Neuronal stem cell (in vitro differentiated cells): ENCODE measurements at regions not wholly inside any gene's neighbourhood (a gene's known extent, or its start where the extent isn't known, plus 50 kb on each side); places are given as distances from the start of the nearest gene placed in this dataset.
A peak's percentile ranks its signal among the peaks of the same experiment; 100 is the strongest.

Source experiments
- DNase-seq: peaks from one replicate; pipeline ENCODE4 v3.0.0-alpha.2; 2013; ENCODE audit warnings: low spot score
- H2AFZ ChIP-seq: one replicate; pipeline ENCODE4 v1.6.1; 2013; ENCODE audit warnings: mild to moderate bottlenecking, low read length, inconsistent platforms
- H2AK5ac ChIP-seq: 2 replicates; pipeline ENCODE4 v1.6.1; 2013; ENCODE audit warnings: low read depth, mild to moderate bottlenecking, inconsistent platforms, low read length, moderate library complexity, mixed read lengths
- H2BK120ac ChIP-seq: 2 replicates; pipeline ENCODE4 v1.6.1; 2013; ENCODE audit warnings: low read depth, mild to moderate bottlenecking, inconsistent platforms, low read length, moderate library complexity, mixed read lengths
- H2BK12ac ChIP-seq: one replicate; pipeline ENCODE4 v1.6.1; 2013; ENCODE audit warnings: low read length, inconsistent platforms
- H2BK15ac ChIP-seq: 2 replicates; pipeline ENCODE4 v1.6.1; 2013; ENCODE audit warnings: mild to moderate bottlenecking, low read length, inconsistent platforms, mixed read lengths
- H2BK5ac ChIP-seq: one replicate; pipeline ENCODE4 v1.6.1; 2013; ENCODE audit warnings: inconsistent platforms, mild to moderate bottlenecking, low read length, moderate library complexity
- H3K14ac ChIP-seq: one replicate; pipeline ENCODE4 v1.6.1; 2013; ENCODE audit warnings: low read length, inconsistent platforms
- H3K18ac ChIP-seq: 2 replicates; pipeline ENCODE4 v1.6.1; 2013; ENCODE audit warnings: low read length, inconsistent platforms
- H3K23ac ChIP-seq: 2 replicates; pipeline ENCODE4 v1.6.1; 2013; ENCODE audit warnings: low read depth, mild to moderate bottlenecking, mixed read lengths, low read length, inconsistent platforms; ENCODE audit not compliant: poor library complexity
- H3K27ac ChIP-seq: replicated peaks from 3 replicates; pipeline ENCODE4 v1.5.1; 2013; ENCODE audit warnings: low read length, inconsistent platforms
- H3K27me3 ChIP-seq, 3 experiments: 2 replicates each; pipeline ENCODE4 v1.6.1; 2013; ENCODE audit warnings: low read length in 3 of 3, mild to moderate bottlenecking in 2 of 3, inconsistent platforms in 1 of 3, low read depth in 1 of 3, mixed read lengths in 1 of 3, moderate library complexity in 1 of 3; ENCODE audit not compliant: control insufficient read depth in 3 of 3, insufficient read depth in 3 of 3
- H3K36me3 ChIP-seq, 2 donors: replicated peaks in 1 of 2; 2 replicates each; pipeline ENCODE4 v1.6.1; 2013; ENCODE audit warnings: low read length in 2 of 2; ENCODE audit not compliant: control insufficient read depth in 2 of 2, insufficient read depth in 2 of 2
- H3K4ac ChIP-seq: 2 replicates; pipeline ENCODE4 v1.6.1; 2013; ENCODE audit warnings: inconsistent platforms, mild to moderate bottlenecking, low read length, moderate library complexity
- H3K4me1 ChIP-seq, 2 donors: 1 replicate in 1 of 2; 2 replicates in 1 of 2; pipeline ENCODE4 v1.6.1; 2013; ENCODE audit warnings: low read length in 2 of 2, low read depth in 1 of 2; ENCODE audit not compliant: control insufficient read depth in 2 of 2, insufficient read depth in 1 of 2
- H3K4me2 ChIP-seq: one replicate; pipeline ENCODE4 v1.6.1; 2013; ENCODE audit warnings: mild to moderate bottlenecking, low read length, inconsistent platforms; ENCODE audit not compliant: insufficient read depth, poor library complexity, severe bottlenecking
- H3K4me3 ChIP-seq, 2 donors: 2 replicates each; pipeline ENCODE4 v1.5.1; 2013; ENCODE audit warnings: low read length in 2 of 2, mild to moderate bottlenecking in 2 of 2, inconsistent platforms in 1 of 2, moderate library complexity in 1 of 2
- H3K79me1 ChIP-seq: one replicate; pipeline ENCODE4 v1.6.1; 2013; ENCODE audit warnings: low read depth, mild to moderate bottlenecking, inconsistent platforms, low read length, moderate library complexity
- H3K9ac ChIP-seq: one replicate; pipeline ENCODE4 v1.6.1; 2013; ENCODE audit warnings: mild to moderate bottlenecking, low read depth, low read length, inconsistent platforms; ENCODE audit not compliant: poor library complexity
- H3K9me3 ChIP-seq, 2 donors: replicated peaks in 1 of 2; 2 replicates each; pipeline versions ENCODE3 to v1.6.1; 2013; ENCODE audit warnings: low read length in 2 of 2, mild to moderate bottlenecking in 2 of 2, inconsistent platforms in 1 of 2, low read depth in 1 of 2, mixed read lengths in 1 of 2, moderate library complexity in 1 of 2; ENCODE audit not compliant: control insufficient read depth in 2 of 2, insufficient read depth in 1 of 2
- H4K8ac ChIP-seq: one replicate; pipeline ENCODE4 v1.6.1; 2013; ENCODE audit warnings: low read depth, mild to moderate bottlenecking, inconsistent platforms, low read length, moderate library complexity
- H4K91ac ChIP-seq: one replicate; pipeline ENCODE4 v1.6.1; 2013; ENCODE audit warnings: low read length, low read depth, mild to moderate bottlenecking, inconsistent platforms; ENCODE audit not compliant: poor library complexity
- WGBS, 2 donors: extraction: QIAGEN DNeasy Blood & Tissue Kit; methylation state at CpG; one replicate each; pipeline ENCODE4 v1.1.7; 2013; ENCODE audit warnings: missing lambda C conversion rate in 2 of 2, mixed read lengths in 1 of 2; ENCODE audit not compliant: insufficient read length in 2 of 2, insufficient replicate concordance in 1 of 2; ENCODE audit errors: extremely low coverage in 2 of 2; 5-methylcytosine and 5-hydroxymethylcytosine counted together

- Histone ChIP-seq H4K8ac (no peak overlapping the region), H3K4me3 (no peak overlapping the region), H3K23ac (peak overlapping the region; percentile 38), H4K91ac (no peak overlapping the region), H3K27ac (no peak overlapping the region), H3K18ac (peak overlapping the region; percentile 55), H3K27me3 (peaks cover 0 to 22% (median 0%) of the 10 kb centered on the region in 3 experiments), H3K9me3 (no peaks in the 10 kb centered on the region), H2AFZ (no peak overlapping the region), H3K36me3 (no peaks in the 10 kb centered on the region), H3K4me2 (no peak overlapping the region), H2AK5ac (peak overlapping the region; percentile 30), H3K4ac (no peak overlapping the region), H3K9ac (no peak overlapping the region), H3K14ac (no peak overlapping the region), H3K79me1 (no peaks in the 10 kb centered on the region), H2BK15ac (no peak overlapping the region), H2BK5ac (no peak overlapping the region), H3K4me1 (peaks cover 5 to 14% of the 10 kb centered on the region in 2 donors), H2BK12ac (no peak overlapping the region), H2BK120ac (peak overlapping the region; percentile 16)
- no CpG with 5 or more reads among the region's 12 CpGs for WGBS, 2 donors
- no peak for DNase-seq
Observed at GRCh38 chr22:44442186-44442815, 55.7 kb downstream of the RTL6 start.

GRCh38 chr22:44441401-44442185, 56.4 kb downstream of the RTL6 start:
- no peaks in the 10 kb centered on the region for H3K79me1 ChIP-seq
- no peak overlapping the region for H2AFZ ChIP-seq
- no peaks in the 10 kb centered on the region for H3K9me3 ChIP-seq
- no peak overlapping the region for H3K9ac ChIP-seq
- H2BK15ac ChIP-seq, result peak overlapping the region; percentile 79
- H3K14ac ChIP-seq, result no peak overlapping the region
- no peak overlapping the region for H3K4ac ChIP-seq
- peak overlapping the region; percentile 38 for H3K23ac ChIP-seq
- H4K8ac ChIP-seq, result no peak overlapping the region
- no peak overlapping the region for H2BK5ac ChIP-seq
- no CpG with 5 or more reads among the region's 16 CpGs for WGBS, 2 donors
- no peak overlapping the region for H3K27ac ChIP-seq
- no peak overlapping the region for H2BK12ac ChIP-seq
- H3K27me3 ChIP-seq, result peaks cover 0 to 22% (median 0%) of the 10 kb centered on the region in 3 experiments
- H3K36me3 ChIP-seq, result no peaks in the 10 kb centered on the region
- H3K4me1 ChIP-seq, result peaks cover 5 to 17% of the 10 kb centered on the region in 2 donors
- DNase-seq, result no peak
- H3K4me3 ChIP-seq, result no peak overlapping the region
- peak overlapping the region; percentile 30 for H2AK5ac ChIP-seq
- peak overlapping the region; percentile 55 for H3K18ac ChIP-seq
- H3K4me2 ChIP-seq, result no peak overlapping the region
- no peak overlapping the region for H4K91ac ChIP-seq
- peak overlapping the region; percentile 16 for H2BK120ac ChIP-seq

- peak overlapping the region; percentile 46 for H3K18ac ChIP-seq
- H4K8ac ChIP-seq, result no peak overlapping the region
- H2BK15ac ChIP-seq, result peak overlapping the region; percentile 15
- H4K91ac ChIP-seq, result no peak overlapping the region
- no peak for DNase-seq
- no peaks in the 10 kb centered on the region for H3K79me1 ChIP-seq
- peaks cover 0 to 15% (median 0%) of the 10 kb centered on the region in 3 experiments for H3K27me3 ChIP-seq
- WGBS, 2 donors, result no CpG with 5 or more reads among the region's 19 CpGs
- peak overlapping the region; percentile 50 for H3K9ac ChIP-seq
- H3K4me2 ChIP-seq, result no peak overlapping the region
- peaks cover 5 to 15% of the 10 kb centered on the region in 2 donors for H3K4me1 ChIP-seq
- H2BK12ac ChIP-seq, result no peak overlapping the region
- peak overlapping the region; percentile 30 for H2AK5ac ChIP-seq
- no peak overlapping the region for H3K4ac ChIP-seq
- H3K9me3 ChIP-seq, result no peaks in the 10 kb centered on the region
- no peak overlapping the region for H2BK120ac ChIP-seq
- H3K36me3 ChIP-seq, result no peaks in the 10 kb centered on the region
- no peak overlapping the region for H3K23ac ChIP-seq
- H2AFZ ChIP-seq, result no peak overlapping the region
- H3K4me3 ChIP-seq, result no peak overlapping the region
- H3K14ac ChIP-seq, result no peak overlapping the region
- H2BK5ac ChIP-seq, result peak overlapping the region; percentile 3
- no peak overlapping the region for H3K27ac ChIP-seq
Observed at GRCh38 chr22:44440224-44441160, 57.5 kb downstream of the RTL6 start.
